Gastrocnemius medialis (tissue), 4 donors: ENCODE measurements at regions not wholly inside any gene's neighbourhood (a gene's known extent, or its start where the extent isn't known, plus 50 kb on each side); places are given as distances from the start of the nearest gene placed in this dataset.
"Not testable (repeated sequence)": the region's sequence is repeated elsewhere in the genome, so short reads cannot be mapped to it uniquely, and the experiment has no call there.

Experiments
- ATAC-seq, 2 donors: fragments of 150-250 bp; one replicate each; pipeline ENCODE4 v1.9.1; 2016
- DNase-seq, 2 donors: peaks; one replicate each; pipeline ENCODE4 v3.0.0-alpha.2; 2019
- H3K27ac ChIP-seq, 4 donors: fragments of 200-600 bp; sonication (generic); 1 replicate in 1 of 4; 2 replicates in 3 of 4; pipeline ENCODE4 v1.5.1; 2016 to 2018; ENCODE audit warnings: mild to moderate bottlenecking in 2 of 4, moderate library complexity in 1 of 4
- H3K27me3 ChIP-seq, 3 donors: fragments of 200-600 bp; sonication (generic) in 2 of 3; 1 replicate in 1 of 3; 2 replicates in 2 of 3; pipeline versions ENCODE4 v1.5.1 to v1.6.0; 2016 to 2019; ENCODE audit warnings: mild to moderate bottlenecking in 1 of 3, moderate library complexity in 1 of 3
- H3K36me3 ChIP-seq, 2 donors: fragments of 200-600 bp; sonication (generic) in 1 of 2; one replicate each; pipeline ENCODE4 v1.5.1; 2017 to 2018
- H3K4me1 ChIP-seq, 2 donors: fragments of 200-600 bp; sonication (generic) in 1 of 2; one replicate each; pipeline ENCODE4 v1.5.1; 2016 to 2017; ENCODE audit warnings: mild to moderate bottlenecking in 2 of 2
- H3K4me3 ChIP-seq, 4 donors: fragments of 200-600 bp; sonication (generic) in 3 of 4; 1 replicate in 1 of 4; 2 replicates in 3 of 4; pipeline ENCODE4 v1.5.1; 2016 to 2019; ENCODE audit warnings: mild to moderate bottlenecking in 2 of 4
- H3K9me3 ChIP-seq, 3 donors: fragments of 200-600 bp; sonication (generic) in 2 of 3; 1 replicate in 1 of 3; 2 replicates in 2 of 3; pipeline ENCODE4 v1.5.1; 2016 to 2019
- CTCF ChIP-seq, 5 experiments: fragments of 450-650 bp in 3 of 5; fragments of 200-600 bp in 2 of 5; sonication (generic) in 2 of 5; IDR thresholded peaks in 4 of 5; conservative IDR thresholded peaks in 1 of 5; 1 replicate in 4 of 5; 2 replicates in 1 of 5; pipeline ENCODE4 v1.5.1; 2016 to 2019; ENCODE audit warnings: antibody characterized with exemption in 5 of 5, mild to moderate bottlenecking in 3 of 5, moderate library complexity in 3 of 5
- POLR2A ChIP-seq, 2 donors: fragments of 450-650 bp; IDR thresholded peaks; one replicate each; pipeline ENCODE4 v1.6.1; 2017; ENCODE audit warnings: antibody characterized with exemption in 2 of 2, mild to moderate bottlenecking in 2 of 2, moderate library complexity in 2 of 2
- in situ Hi-C, 4 donors: fragments of 200-750 bp; cut with MboI; loops; one replicate each; pipeline versions ENCODE4 v1.15.0 to v1.8.0; 2017; ENCODE audit warnings: low sequenced_read_pairs in 4 of 4
- intact Hi-C: fragments of 100-400 bp; cut with DNase I; formaldehyde crosslinking; loops from one replicate; pipeline ENCODE4 v1.15.1; 2023; ENCODE audit warnings: low total_unique reads

DNA sequence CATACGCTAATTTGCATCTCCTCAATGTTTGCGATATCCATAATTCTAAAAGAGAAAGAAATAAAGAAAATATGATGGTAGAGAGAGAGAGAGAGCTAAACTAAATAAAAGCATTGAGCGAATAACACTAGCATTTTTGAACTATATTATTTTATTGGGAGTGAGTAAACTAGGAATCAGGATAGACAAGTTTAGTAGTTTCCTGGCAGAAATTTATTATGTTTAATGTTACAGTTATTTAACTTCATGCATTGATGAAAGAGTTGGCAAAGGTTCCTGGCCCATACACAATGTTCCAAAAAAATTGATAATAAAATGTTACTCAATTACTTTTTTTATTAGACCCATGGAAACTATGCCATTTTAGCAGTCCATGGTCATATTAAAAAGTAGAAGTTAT lies 1708.2 kb upstream of the CDH6 start:
- no peaks in the 10 kb centered on the region for H3K9me3 ChIP-seq
- in situ Hi-C loops: no loop called here

GRCh38 chr5:29469581-29469980 lies 1723.9 kb upstream of the CDH6 start:
- ATAC-seq: no peak
- Histone ChIP-seq H3K27ac (no peak overlapping the region), H3K4me1 (no peaks in the 10 kb centered on the region), H3K36me3 (no peaks in the 10 kb centered on the region), H3K9me3 (no peaks in the 10 kb centered on the region), H3K27me3 (no peaks in the 10 kb centered on the region), H3K4me3 (no peak overlapping the region)
- DNase-seq: no peak
- in situ Hi-C loops: no loop called here
- intact Hi-C loops: no loop called here
- no peak for TF ChIP-seq CTCF (IDR thresholded peaks at IDR 0.05 in 4 of 5, conservative IDR thresholded peaks at IDR 0.05 in 1 of 5)
- no peak for TF ChIP-seq POLR2A (IDR thresholded peaks at IDR 0.05)

More for the DNA sequence above, 1708.2 kb upstream of the CDH6 start:
- Histone ChIP-seq H3K27ac (no peak overlapping the region), H3K27me3 (no peaks in the 10 kb centered on the region), H3K4me3 (no peak overlapping the region), H3K4me1 (no peaks in the 10 kb centered on the region), H3K36me3 (no peaks in the 10 kb centered on the region)
- DNase-seq (no peak), ATAC-seq (no peak)
- TF ChIP-seq CTCF (IDR thresholded peaks at IDR 0.05 in 4 of 5, conservative IDR thresholded peaks at IDR 0.05 in 1 of 5) (no peak), POLR2A (IDR thresholded peaks at IDR 0.05) (no peak)
- intact Hi-C loops: no loop called here

DNA sequence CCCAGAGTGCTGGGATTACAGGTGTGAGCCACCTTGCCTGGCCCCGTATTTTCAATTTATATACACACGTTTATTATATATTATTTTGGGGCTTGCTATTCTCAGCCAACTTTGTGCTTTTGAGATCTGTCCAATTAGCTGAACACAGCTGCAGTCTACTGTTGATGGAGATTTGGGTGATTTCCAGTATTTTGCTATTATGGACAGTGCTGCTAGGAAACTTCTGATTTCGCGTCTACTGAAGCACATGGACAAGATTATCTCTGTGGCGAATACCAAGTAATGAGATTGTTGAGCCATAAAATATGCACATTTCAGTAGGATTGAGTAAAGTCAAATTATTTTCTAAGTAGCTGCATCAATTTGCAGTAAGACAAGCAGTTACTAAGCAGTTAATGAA lies 1731.2 kb upstream of the CDH6 start:
- intact Hi-C loops: no loop called here
- ATAC-seq: no peak
- H3K27me3 ChIP-seq: no peaks in the 10 kb centered on the region
- DNase-seq: no peak
- in situ Hi-C loops: no loop called here
- H3K9me3 ChIP-seq: no peaks in the 10 kb centered on the region
- no peaks in the 10 kb centered on the region for H3K36me3 ChIP-seq
- no peak overlapping the region for H3K4me3 ChIP-seq
- H3K4me1 ChIP-seq: no peaks in the 10 kb centered on the region
- H3K27ac ChIP-seq: no peak overlapping the region
- TF ChIP-seq POLR2A (IDR thresholded peaks at IDR 0.05): no peak
- no peak for TF ChIP-seq CTCF (IDR thresholded peaks at IDR 0.05 in 4 of 5, conservative IDR thresholded peaks at IDR 0.05 in 1 of 5)

- Histone ChIP-seq H3K27me3 (no peaks in the 10 kb centered on the region), H3K36me3 (no peaks in the 10 kb centered on the region), H3K4me3 (no peak overlapping the region), H3K9me3 (no peaks in the 10 kb centered on the region), H3K27ac (no peak overlapping the region), H3K4me1 (no peaks in the 10 kb centered on the region)
- no peak for TF ChIP-seq CTCF (IDR thresholded peaks at IDR 0.05 in 4 of 5, conservative IDR thresholded peaks at IDR 0.05 in 1 of 5)
- no peak for TF ChIP-seq POLR2A (IDR thresholded peaks at IDR 0.05)
- DNase-seq (no peak), ATAC-seq (no peak)
- in situ Hi-C loops (no loop called here), intact Hi-C loops (no loop called here)
Measured at GRCh38 chr5:29460971-29461559, 1732.4 kb upstream of the CDH6 start.

DNA sequence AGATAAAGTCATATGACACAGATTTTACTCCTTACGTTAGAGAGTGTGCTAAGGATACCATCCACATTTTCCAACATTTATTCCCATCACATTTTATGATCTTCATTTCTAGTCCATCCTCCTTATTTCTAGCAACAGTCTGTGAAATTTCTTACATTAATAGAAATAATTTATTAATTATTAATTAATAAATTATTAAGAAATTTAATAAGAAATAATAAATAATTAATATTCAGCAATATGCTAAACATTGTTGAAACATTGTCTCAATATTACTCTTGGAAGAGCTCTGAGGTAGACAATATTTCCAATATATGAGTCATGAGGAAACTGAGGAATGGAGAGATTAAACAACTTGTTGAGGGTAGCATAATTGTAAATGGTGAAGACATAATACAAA lies 1742.5 kb upstream of the CDH6 start:
- in situ Hi-C loops, H3K4me3 ChIP-seq, H3K27me3 ChIP-seq, H3K4me1 ChIP-seq, H3K36me3 ChIP-seq, ATAC-seq, H3K9me3 ChIP-seq, H3K27ac ChIP-seq, intact Hi-C loops, DNase-seq: not testable (repeated sequence)
